ENCODE measurements at regions not wholly inside any gene's neighbourhood (a gene's known extent, or its start where the extent isn't known, plus 50 kb on each side); places are given as distances from the start of the nearest gene placed in this dataset.

- Histone ChIP-seq H3K27ac (ENCODE audit: poor library complexity, severe bottlenecking) (no peak overlapping the region), H3K4me3 (ENCODE audit: severe bottlenecking) (no peak overlapping the region), H3K9me3 (ENCODE audit: severe bottlenecking) (no peaks in the 10 kb centered on the region), H3K27me3 (ENCODE audit: insufficient read depth, poor library complexity, severe bottlenecking) (no peaks in the 10 kb centered on the region), H3K4me1 (ENCODE audit: insufficient read depth, poor library complexity, severe bottlenecking) (peaks cover 2% of the 10 kb centered on the region), H3K36me3 (ENCODE audit: low read depth) (no peaks in the 10 kb centered on the region)
- ATAC-seq (ENCODE audit: low read depth): no peak
- no peak for DNase-seq (ENCODE audit: low spot score)
- TF ChIP-seq CTCF (IDR thresholded peaks at IDR 0.05; ENCODE audit: poor library complexity, severe bottlenecking): no peak
These were observed 247.2 kb downstream of the CDH10 start for GRCh38 chr5:24397601-24398000.

GRCh38 chr5:24401773-24402172, 243.0 kb downstream of the CDH10 start:
- DNase-seq (ENCODE audit: low spot score): no peak
- peak; percentile 80 for ATAC-seq (ENCODE audit: low read depth)

GRCh38 chr5:24407466-24407865, 237.3 kb downstream of the CDH10 start:
- ATAC-seq (ENCODE audit: low read depth): no peak
- DNase-seq (ENCODE audit: low spot score): no peak
- Histone ChIP-seq H3K4me3 (ENCODE audit: severe bottlenecking) (no peak overlapping the region), H3K4me1 (ENCODE audit: insufficient read depth, poor library complexity, severe bottlenecking) (no peaks in the 10 kb centered on the region), H3K27ac (ENCODE audit: poor library complexity, severe bottlenecking) (no peak overlapping the region), H3K27me3 (ENCODE audit: insufficient read depth, poor library complexity, severe bottlenecking) (no peaks in the 10 kb centered on the region), H3K36me3 (ENCODE audit: low read depth) (no peaks in the 10 kb centered on the region), H3K9me3 (ENCODE audit: severe bottlenecking) (no peaks in the 10 kb centered on the region)
- no peak for TF ChIP-seq CTCF (IDR thresholded peaks at IDR 0.05; ENCODE audit: poor library complexity, severe bottlenecking)

More at GRCh38 chr5:24401773-24402172, 243.0 kb downstream of the CDH10 start:
- no peak overlapping the region for H3K27ac ChIP-seq (ENCODE audit: poor library complexity, severe bottlenecking)
- H3K4me1 ChIP-seq (ENCODE audit: insufficient read depth, poor library complexity, severe bottlenecking): peaks cover 2% of the 10 kb centered on the region
- H3K36me3 ChIP-seq (ENCODE audit: low read depth): no peaks in the 10 kb centered on the region
- no peak overlapping the region for H3K4me3 ChIP-seq (ENCODE audit: severe bottlenecking)
- no peak for TF ChIP-seq CTCF (IDR thresholded peaks at IDR 0.05; ENCODE audit: poor library complexity, severe bottlenecking)
- H3K27me3 ChIP-seq (ENCODE audit: insufficient read depth, poor library complexity, severe bottlenecking): no peaks in the 10 kb centered on the region
- H3K9me3 ChIP-seq (ENCODE audit: severe bottlenecking): no peaks in the 10 kb centered on the region

GRCh38 chr5:24428345-24428744, 216.4 kb downstream of the CDH10 start:
- Histone ChIP-seq H3K9me3 (ENCODE audit: severe bottlenecking) (no peaks in the 10 kb centered on the region), H3K4me3 (ENCODE audit: severe bottlenecking) (no peak overlapping the region), H3K4me1 (ENCODE audit: insufficient read depth, poor library complexity, severe bottlenecking) (peaks cover 4% of the 10 kb centered on the region), H3K27me3 (ENCODE audit: insufficient read depth, poor library complexity, severe bottlenecking) (no peaks in the 10 kb centered on the region), H3K36me3 (ENCODE audit: low read depth) (no peaks in the 10 kb centered on the region), H3K27ac (ENCODE audit: poor library complexity, severe bottlenecking) (no peak overlapping the region)
- ATAC-seq (ENCODE audit: low read depth): peak; percentile 67; the same call in 2 of the 3 replicates
- no peak for TF ChIP-seq CTCF (IDR thresholded peaks at IDR 0.05; ENCODE audit: poor library complexity, severe bottlenecking)
- DNase-seq (ENCODE audit: low spot score): no peak

GRCh38 chr5:24433555-24433954, 211.2 kb downstream of the CDH10 start:
- no peaks in the 10 kb centered on the region for H3K9me3 ChIP-seq (ENCODE audit: severe bottlenecking)
- no peak for TF ChIP-seq CTCF (IDR thresholded peaks at IDR 0.05; ENCODE audit: poor library complexity, severe bottlenecking)
- no peaks in the 10 kb centered on the region for H3K36me3 ChIP-seq (ENCODE audit: low read depth)
- H3K4me1 ChIP-seq (ENCODE audit: insufficient read depth, poor library complexity, severe bottlenecking): peaks cover 4% of the 10 kb centered on the region
- DNase-seq (ENCODE audit: low spot score) (no peak), ATAC-seq (ENCODE audit: low read depth) (no peak)
- H3K4me3 ChIP-seq (ENCODE audit: severe bottlenecking): no peak overlapping the region
- no peak overlapping the region for H3K27ac ChIP-seq (ENCODE audit: poor library complexity, severe bottlenecking)
- H3K27me3 ChIP-seq (ENCODE audit: insufficient read depth, poor library complexity, severe bottlenecking): peaks cover 3% of the 10 kb centered on the region

Data from RWPE2 (cell line).